HEK293 (cell line): ENCODE measurements at regions not wholly inside any gene's neighbourhood (a gene's known extent, or its start where the extent isn't known, plus 50 kb on each side); places are given as distances from the start of the nearest gene placed in this dataset.

Experiments used
- CTCF ChIA-PET: fragments of 350-600 bp; formaldehyde crosslinking; extraction: SDS; loops from one replicate; lab custom pipeline; 2021; ENCODE audit warnings: antibody characterized with exemption; lab: Yijun Ruan, JAX
- POLR2A ChIA-PET: fragments of 300-600 bp; formaldehyde crosslinking; extraction: SDS; loops from one replicate; lab custom pipeline; 2020; ENCODE audit warnings: antibody characterized with exemption, inconsistent platforms; lab: Yijun Ruan, JAX
- H3K27ac ChIP-seq: fragments of 200-500 bp; sonication (Bioruptor generic); 2 replicates; pipeline ENCODE4 v1.5.1; 2014; ENCODE audit warnings: low read depth, low read length, control low read depth, inconsistent platforms; ENCODE audit errors: extremely low read depth
- H3K36me3 ChIP-seq, 2 experiments: fragments of 200-500 bp in 1 of 2; sonication (Bioruptor generic) in 1 of 2; 1 replicate in 1 of 2; 2 replicates in 1 of 2; pipeline ENCODE4 v1.5.1; 2014 to 2017; ENCODE audit warnings: inconsistent platforms in 2 of 2, low read length in 2 of 2; ENCODE audit not compliant: control insufficient read depth in 2 of 2, insufficient read depth in 1 of 2
- H3K4me1 ChIP-seq: fragments of 200-500 bp; sonication (Bioruptor generic); 2 replicates; pipeline ENCODE4 v1.5.1; 2014; ENCODE audit warnings: mild to moderate bottlenecking, low read length, inconsistent platforms; ENCODE audit not compliant: control insufficient read depth, insufficient read depth
- H3K4me3 ChIP-seq: 2 replicates; pipeline ENCODE4 v1.5.1; 2011; ENCODE audit warnings: low read depth, mild to moderate bottlenecking, control low read depth, low read length, moderate library complexity
- H3K9me3 ChIP-seq: fragments of 200-500 bp; sonication (Bioruptor generic); 2 replicates; pipeline ENCODE4 v1.5.1; 2014; ENCODE audit warnings: low read depth, low read length, inconsistent platforms; ENCODE audit not compliant: control insufficient read depth, insufficient read depth
- GLI2 ChIP-seq: fragments of 450-650 bp; formaldehyde crosslinking; IDR thresholded peaks from 2 replicates; pipeline ENCODE4; 2017; ENCODE audit warnings: missing biosample characterization, missing genetic modification characterization, low read depth, borderline replicate concordance
- GLI4 ChIP-seq: fragments of 450-650 bp; formaldehyde crosslinking; IDR thresholded peaks from 2 replicates; pipeline ENCODE4 v1.5.1; 2016; ENCODE audit warnings: missing biosample characterization, missing genetic modification characterization
- HOXC10 ChIP-seq: sonication (generic); formaldehyde crosslinking; IDR thresholded peaks from 2 replicates; pipeline ENCODE4 v1.8.1; 2023; ENCODE audit warnings: mild to moderate bottlenecking, missing genetic modification reagents
- KLF10 ChIP-seq: fragments of 450-650 bp; IDR thresholded peaks from 2 replicates; pipeline ENCODE4 v1.5.1; 2018; ENCODE audit warnings: missing biosample characterization, mild to moderate bottlenecking, missing genetic modification characterization
- PRDM1 ChIP-seq: fragments of 450-650 bp; formaldehyde crosslinking; IDR thresholded peaks from 2 replicates; pipeline ENCODE4; 2016; ENCODE audit warnings: missing biosample characterization, missing genetic modification characterization
- SCRT1 ChIP-seq: fragments of 450-650 bp; formaldehyde crosslinking; IDR thresholded peaks from 2 replicates; pipeline ENCODE4 v1.5.1; 2016; ENCODE audit warnings: missing biosample characterization, missing genetic modification characterization, borderline replicate concordance
- YY1 ChIP-seq: fragments of 450-650 bp; formaldehyde crosslinking; IDR thresholded peaks from 2 replicates; pipeline ENCODE4 v1.5.1; 2018; ENCODE audit warnings: missing biosample characterization, missing genetic modification characterization
- ZBTB26 ChIP-seq: fragments of 450-650 bp; formaldehyde crosslinking; optimal IDR thresholded peaks from 2 replicates; pipeline ENCODE3; 2016; ENCODE audit warnings: missing biosample characterization, mild to moderate bottlenecking, missing genetic modification characterization
- ZBTB8A ChIP-seq: fragments of 450-650 bp; formaldehyde crosslinking; IDR thresholded peaks from 2 replicates; pipeline ENCODE4 v1.5.1; 2016; ENCODE audit warnings: missing biosample characterization, missing genetic modification characterization
- ZNF138 ChIP-seq: fragments of 450-650 bp; formaldehyde crosslinking; IDR thresholded peaks from 2 replicates; pipeline ENCODE4 v1.5.1; 2016; ENCODE audit warnings: missing biosample characterization, missing genetic modification characterization, borderline replicate concordance
- ZNF169 ChIP-seq: fragments of 450-650 bp; formaldehyde crosslinking; IDR thresholded peaks from 2 replicates; pipeline ENCODE4 v1.5.1; 2016; ENCODE audit warnings: missing biosample characterization, missing genetic modification characterization
- ZNF18 ChIP-seq: fragments of 450-650 bp; formaldehyde crosslinking; IDR thresholded peaks from 2 replicates; pipeline ENCODE4 v1.5.1; 2016; ENCODE audit warnings: missing biosample characterization, missing genetic modification characterization
- ZNF214 ChIP-seq: fragments of 450-650 bp; formaldehyde crosslinking; IDR thresholded peaks from 2 replicates; pipeline ENCODE4 v1.5.1; 2017; ENCODE audit warnings: missing biosample characterization, mild to moderate bottlenecking, missing genetic modification characterization, borderline replicate concordance
- ZNF335 ChIP-seq: fragments of 450-650 bp; formaldehyde crosslinking; conservative IDR thresholded peaks from 2 replicates; pipeline ENCODE4 v1.5.1; 2016; ENCODE audit warnings: missing biosample characterization, missing genetic modification characterization
- ZNF366 ChIP-seq: fragments of 450-650 bp; formaldehyde crosslinking; conservative IDR thresholded peaks from 2 replicates; pipeline ENCODE4 v1.5.1; 2016; ENCODE audit warnings: missing biosample characterization, missing genetic modification characterization
- ZNF404 ChIP-seq: fragments of 450-650 bp; formaldehyde crosslinking; IDR thresholded peaks from 2 replicates; pipeline ENCODE4 v1.5.1; 2017; ENCODE audit warnings: missing biosample characterization, missing genetic modification characterization
- ZNF416 ChIP-seq: fragments of 450-650 bp; formaldehyde crosslinking; IDR thresholded peaks from 2 replicates; pipeline ENCODE4 v1.5.1; 2016; ENCODE audit warnings: missing biosample characterization, missing genetic modification characterization
- ZNF518A ChIP-seq: fragments of 450-650 bp; formaldehyde crosslinking; conservative IDR thresholded peaks from 2 replicates; pipeline ENCODE4 v1.5.1; 2016; ENCODE audit warnings: low read depth, missing biosample characterization, missing genetic modification characterization
- ZNF571 ChIP-seq: fragments of 450-650 bp; formaldehyde crosslinking; IDR thresholded peaks from 2 replicates; pipeline ENCODE4 v1.5.0; 2017; ENCODE audit warnings: missing biosample characterization, missing genetic modification characterization
- ZNF768 ChIP-seq: fragments of 450-650 bp; formaldehyde crosslinking; IDR thresholded peaks from 2 replicates; pipeline ENCODE4 v1.5.1; 2018; ENCODE audit warnings: missing biosample characterization, mild to moderate bottlenecking, missing genetic modification characterization

GRCh38 chr5:63170486-63170885, 591.9 kb downstream of the LRRC70 start:
- no peak overlapping the region for H3K27ac ChIP-seq
- POLR2A ChIA-PET, result no interaction called here
- no peak for TF ChIP-seq ZNF138 (tag by site-specific recombination)
- TF ChIP-seq GLI4 (tag by site-specific recombination), result no peak
- TF ChIP-seq ZNF518A (tag by site-specific recombination), result no peak
- no peak for TF ChIP-seq SCRT1 (tag by site-specific recombination)
- TF ChIP-seq ZBTB26 (tag by site-specific recombination), result no peak
- TF ChIP-seq ZNF18 (tag by site-specific recombination), result no peak
- TF ChIP-seq KLF10 (tag by site-specific recombination), result no peak
- no peak for TF ChIP-seq ZNF571
- no peak for TF ChIP-seq ZNF768 (tag by site-specific recombination)
- TF ChIP-seq YY1 (tag by site-specific recombination), result no peak
- no peak for TF ChIP-seq ZNF366 (tag by site-specific recombination)
- no peak for TF ChIP-seq ZBTB8A (tag by site-specific recombination)
- no peak for TF ChIP-seq HOXC10 (CRISPR knock-in tag)
- TF ChIP-seq PRDM1 (tag by site-specific recombination), result no peak
- no peak for TF ChIP-seq ZNF214 (tag by site-specific recombination)
- no peak for TF ChIP-seq GLI2 (tag by site-specific recombination)
- no peak for TF ChIP-seq ZNF416 (tag by site-specific recombination)
- TF ChIP-seq ZNF169 (tag by site-specific recombination), result no peak
- TF ChIP-seq ZNF335 (tag by site-specific recombination), result no peak
- no peak for TF ChIP-seq ZNF404 (tag by site-specific recombination)
- CTCF ChIA-PET, result interaction anchor here (0.6 kb wide), 2 partner anchors 47 to 142 kb away, joined by 3 to 4 read pairs; no protein-coding TSS in a partner anchor
- H3K4me1 ChIP-seq, result no peaks in the 10 kb centered on the region
- H3K9me3 ChIP-seq, result no peaks in the 10 kb centered on the region
- H3K36me3 ChIP-seq, result no peaks in the 10 kb centered on the region
- H3K4me3 ChIP-seq, result no peak overlapping the region
